ENCODE measurements at regions not wholly inside any gene's neighbourhood (a gene's known extent, or its start where the extent isn't known, plus 50 kb on each side); places are given as distances from the start of the nearest gene placed in this dataset.
A peak's percentile ranks its signal among the peaks of the same experiment; 100 is the strongest.

DNA sequence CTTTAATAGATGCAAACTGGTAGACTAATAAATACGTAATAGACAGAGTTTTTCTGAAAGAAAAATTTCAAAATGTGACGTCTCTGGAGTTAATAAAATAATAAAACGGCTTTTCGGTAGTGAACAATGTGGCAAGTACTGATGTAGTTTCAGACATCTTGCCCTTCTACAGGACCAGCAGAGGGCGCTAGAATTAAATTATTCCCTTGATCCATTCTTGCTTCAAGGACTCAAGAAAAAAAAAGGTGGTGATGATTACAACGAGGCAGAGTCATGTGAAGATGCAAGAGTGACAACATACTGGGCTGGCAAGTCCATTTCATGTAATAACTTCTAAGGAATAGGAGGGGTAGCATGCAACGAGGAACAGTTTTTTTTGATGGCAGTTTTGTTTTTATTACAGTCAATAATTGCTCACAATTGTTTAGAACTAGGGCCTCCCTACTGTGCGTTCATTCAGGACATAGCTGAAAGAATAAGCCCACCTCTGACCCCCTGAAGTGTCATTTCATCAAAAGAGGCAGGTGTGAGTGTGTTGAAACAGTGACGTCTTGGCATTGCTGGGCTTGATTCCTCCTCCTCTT is 101.0 kb upstream of the GZMB start:
- H3K27ac ChIP-seq (ENCODE audit: low read depth in 1 of 2, low read length in 2 of 2) = no peak overlapping the region
- no peaks in the 10 kb centered on the region for H3K4me1 ChIP-seq (ENCODE audit: insufficient read depth, low read length)
- no peak overlapping the region for H3K4me3 Mint-ChIP-seq
- DNase-seq = peak in 4 of 14 experiments; percentile 16 to 57 (median 50)
- POLR2A ChIA-PET = no interaction called here
- H3K27me3 Mint-ChIP-seq = peaks cover 19% of the 10 kb centered on the region
- no peaks in the 10 kb centered on the region for H3K4me1 Mint-ChIP-seq (ENCODE audit: low read depth)
- no peaks in the 10 kb centered on the region for H3K36me3 Mint-ChIP-seq (ENCODE audit: low read depth)
- no peaks in the 10 kb centered on the region for H3K9me3 ChIP-seq (ENCODE audit: control insufficient read depth in 1 of 2, insufficient read depth in 1 of 2, low read length in 2 of 2)
- intact Hi-C loops (cut with DNase I, micrococcal nuclease) = no loop called here
- CTCF ChIA-PET = no interaction called here
- H3K36me3 ChIP-seq (ENCODE audit: insufficient read depth, low read length) = no peaks in the 10 kb centered on the region
- no peak overlapping the region for H3K27ac Mint-ChIP-seq
- TF ChIP-seq, protein P1, sequence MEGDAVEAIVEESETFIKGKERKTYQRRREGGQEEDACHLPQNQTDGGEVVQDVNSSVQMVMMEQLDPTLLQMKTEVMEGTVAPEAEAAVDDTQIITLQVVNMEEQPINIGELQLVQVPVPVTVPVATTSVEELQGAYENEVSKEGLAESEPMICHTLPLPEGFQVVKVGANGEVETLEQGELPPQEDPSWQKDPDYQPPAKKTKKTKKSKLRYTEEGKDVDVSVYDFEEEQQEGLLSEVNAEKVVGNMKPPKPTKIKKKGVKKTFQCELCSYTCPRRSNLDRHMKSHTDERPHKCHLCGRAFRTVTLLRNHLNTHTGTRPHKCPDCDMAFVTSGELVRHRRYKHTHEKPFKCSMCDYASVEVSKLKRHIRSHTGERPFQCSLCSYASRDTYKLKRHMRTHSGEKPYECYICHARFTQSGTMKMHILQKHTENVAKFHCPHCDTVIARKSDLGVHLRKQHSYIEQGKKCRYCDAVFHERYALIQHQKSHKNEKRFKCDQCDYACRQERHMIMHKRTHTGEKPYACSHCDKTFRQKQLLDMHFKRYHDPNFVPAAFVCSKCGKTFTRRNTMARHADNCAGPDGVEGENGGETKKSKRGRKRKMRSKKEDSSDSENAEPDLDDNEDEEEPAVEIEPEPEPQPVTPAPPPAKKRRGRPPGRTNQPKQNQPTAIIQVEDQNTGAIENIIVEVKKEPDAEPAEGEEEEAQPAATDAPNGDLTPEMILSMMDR (IDR thresholded peaks at IDR 0.05) = peak; percentile 53
- H3K4me3 ChIP-seq (ENCODE audit: low read length) = no peak overlapping the region
- H3K9me3 Mint-ChIP-seq = no peaks in the 10 kb centered on the region
- ATAC-seq (ENCODE audit: poor library complexity) = no peak
- no peaks in the 10 kb centered on the region for H3K27me3 ChIP-seq (ENCODE audit: control insufficient read depth in 1 of 2, insufficient read depth in 2 of 2, low read length in 2 of 2)

DNA sequence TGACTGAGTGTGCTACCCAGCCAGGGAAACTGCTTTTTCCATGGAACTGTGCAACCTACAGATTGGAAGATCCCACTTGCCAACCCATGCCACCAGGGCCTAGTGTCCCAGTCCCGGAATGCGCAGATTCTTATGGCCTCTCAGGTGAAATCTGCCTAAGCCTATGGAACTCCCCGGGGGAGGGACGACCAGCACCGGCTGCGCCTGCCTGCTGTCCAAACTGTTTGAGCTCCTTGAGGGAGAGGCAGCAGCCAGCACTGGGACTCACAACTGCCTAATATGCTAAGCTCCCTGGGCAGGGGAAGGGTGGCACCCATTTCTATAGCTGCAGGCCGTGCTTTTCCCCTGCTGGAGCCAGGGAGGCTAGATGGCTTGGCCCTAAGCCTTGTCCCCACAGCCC is 92.5 kb upstream of the GZMB start:
- peaks cover 0 to 8% of the 10 kb centered on the region in 2 experiments for H3K9me3 ChIP-seq (ENCODE audit: control insufficient read depth in 1 of 2, insufficient read depth in 1 of 2, low read length in 2 of 2)
- TF ChIP-seq, protein P1 (IDR thresholded peaks at IDR 0.05) = no peak
- no peak for DNase-seq
- ATAC-seq (ENCODE audit: poor library complexity) = no peak
- no peaks in the 10 kb centered on the region for H3K36me3 ChIP-seq (ENCODE audit: insufficient read depth, low read length)
- POLR2A ChIA-PET = no interaction called here
- Mint-ChIP-seq H3K4me3 (no peak overlapping the region), H3K4me1 (ENCODE audit: low read depth) (no peaks in the 10 kb centered on the region), H3K27me3 (peaks cover 41% of the 10 kb centered on the region), H3K36me3 (ENCODE audit: low read depth) (no peaks in the 10 kb centered on the region), H3K27ac (no peak overlapping the region), H3K9me3 (peaks cover 4% of the 10 kb centered on the region)
- no peaks in the 10 kb centered on the region for H3K4me1 ChIP-seq (ENCODE audit: insufficient read depth, low read length)
- intact Hi-C loops (cut with DNase I, micrococcal nuclease) = no loop called here
- CTCF ChIA-PET = no interaction called here
- H3K27ac ChIP-seq (ENCODE audit: low read depth in 1 of 2, low read length in 2 of 2) = no peak overlapping the region
- no peak overlapping the region for H3K4me3 ChIP-seq (ENCODE audit: low read length)
- no peaks in the 10 kb centered on the region for H3K27me3 ChIP-seq (ENCODE audit: control insufficient read depth in 1 of 2, insufficient read depth in 2 of 2, low read length in 2 of 2)

DNA sequence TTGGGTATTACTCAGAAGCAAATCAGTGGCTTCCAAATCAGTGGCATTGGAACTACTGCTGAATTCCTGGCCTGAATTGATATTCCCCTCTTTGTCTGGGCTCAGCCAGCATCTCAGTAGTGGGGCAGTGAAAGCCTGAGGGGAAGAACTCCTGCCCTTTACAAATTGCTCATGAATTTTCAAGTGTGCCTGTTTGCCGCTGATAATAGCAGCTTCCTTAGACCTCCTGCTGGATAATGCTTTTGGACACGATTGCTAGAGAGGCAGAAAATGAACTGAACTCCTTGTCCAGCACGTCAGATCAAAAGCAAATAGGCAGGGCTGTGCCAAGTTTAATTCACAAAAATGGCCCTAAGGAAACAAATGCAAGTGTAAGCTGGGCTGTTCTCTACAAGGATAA is 91.3 kb upstream of the GZMB start:
- H3K9me3 Mint-ChIP-seq = peaks cover 4% of the 10 kb centered on the region
- H3K4me3 Mint-ChIP-seq = no peak overlapping the region
- no peak for DNase-seq
- no peak overlapping the region for H3K27ac Mint-ChIP-seq
- H3K27me3 ChIP-seq (ENCODE audit: control insufficient read depth in 1 of 2, insufficient read depth in 2 of 2, low read length in 2 of 2) = no peaks in the 10 kb centered on the region
- H3K36me3 Mint-ChIP-seq (ENCODE audit: low read depth) = no peaks in the 10 kb centered on the region
- H3K27me3 Mint-ChIP-seq = peaks cover 51% of the 10 kb centered on the region
- TF ChIP-seq, protein P1 (IDR thresholded peaks at IDR 0.05) = no peak
- ChIA-PET CTCF (no interaction called here), POLR2A (no interaction called here)
- no peaks in the 10 kb centered on the region for H3K36me3 ChIP-seq (ENCODE audit: insufficient read depth, low read length)
- no peak for ATAC-seq (ENCODE audit: poor library complexity)
- no peaks in the 10 kb centered on the region for H3K4me1 Mint-ChIP-seq (ENCODE audit: low read depth)
- intact Hi-C loops (cut with DNase I, micrococcal nuclease) = no loop called here
- no peaks in the 10 kb centered on the region for H3K4me1 ChIP-seq (ENCODE audit: insufficient read depth, low read length)
- H3K27ac ChIP-seq (ENCODE audit: low read depth in 1 of 2, low read length in 2 of 2) = no peak overlapping the region
- no peak overlapping the region for H3K4me3 ChIP-seq (ENCODE audit: low read length)
- peaks cover 0 to 8% of the 10 kb centered on the region in 2 experiments for H3K9me3 ChIP-seq (ENCODE audit: control insufficient read depth in 1 of 2, insufficient read depth in 1 of 2, low read length in 2 of 2)

Measured in CD4-positive, alpha-beta T cell (primary cell).